ENCODE measurements at regions not wholly inside any gene's neighbourhood (a gene's known extent, or its start where the extent isn't known, plus 50 kb on each side); places are given as distances from the start of the nearest gene placed in this dataset.
"Not testable (repeated sequence)": the region's sequence is repeated elsewhere in the genome, so short reads cannot be mapped to it uniquely, and the experiment has no call there.

DNA sequence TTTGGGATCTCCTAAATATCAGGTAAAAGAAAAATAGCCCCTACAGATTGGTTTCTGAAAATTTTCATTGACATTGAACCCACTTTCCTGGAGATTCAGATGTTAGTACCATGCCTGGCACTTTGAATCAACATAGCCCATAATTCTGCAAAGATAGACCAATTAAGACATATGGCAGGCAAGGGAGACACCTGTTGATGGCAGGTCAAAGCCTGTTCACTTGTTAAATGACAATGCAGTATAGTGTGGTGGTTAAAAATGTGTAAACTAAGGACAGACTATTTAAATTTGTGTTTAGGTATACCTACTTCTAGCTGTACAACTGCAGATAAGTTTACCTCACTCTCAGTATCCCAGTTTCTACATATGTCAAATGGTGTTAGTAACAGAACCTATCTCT, 178.1 kb upstream of the MMADHC start:
- Mint-ChIP-seq H3K36me3 (no peaks in the 10 kb centered on the region), H3K27me3 (no peaks in the 10 kb centered on the region), H3K27ac (no peak overlapping the region), H3K9me3 (no peaks in the 10 kb centered on the region), H3K4me1 (no peaks in the 10 kb centered on the region), H3K4me3 (no peak overlapping the region)
- no peak for DNase-seq

- H3K9me3 Mint-ChIP-seq: no peaks in the 10 kb centered on the region
- no peaks in the 10 kb centered on the region for H3K4me1 Mint-ChIP-seq
- H3K27ac Mint-ChIP-seq: no peak overlapping the region
- no peaks in the 10 kb centered on the region for H3K27me3 Mint-ChIP-seq
- no peaks in the 10 kb centered on the region for H3K36me3 Mint-ChIP-seq
- H3K4me3 Mint-ChIP-seq: no peak overlapping the region
- no peak for DNase-seq
These were observed 177.4 kb upstream of the MMADHC start for GRCh38 chr2:149765003-149765402.

GRCh38 chr2:149763358-149763757, 175.8 kb upstream of the MMADHC start:
- H3K27me3 Mint-ChIP-seq: no peaks in the 10 kb centered on the region
- H3K9me3 Mint-ChIP-seq: peaks cover 3% of the 10 kb centered on the region
- H3K4me1 Mint-ChIP-seq: no peaks in the 10 kb centered on the region
- no peaks in the 10 kb centered on the region for H3K36me3 Mint-ChIP-seq
- no peak overlapping the region for H3K4me3 Mint-ChIP-seq
- no peak for DNase-seq
- H3K27ac Mint-ChIP-seq: no peak overlapping the region

GRCh38 chr2:149761611-149762010, 174.0 kb upstream of the MMADHC start:
- H3K4me3 Mint-ChIP-seq: no peak overlapping the region
- DNase-seq: no peak
- H3K9me3 Mint-ChIP-seq: peaks cover 3% of the 10 kb centered on the region
- no peaks in the 10 kb centered on the region for H3K27me3 Mint-ChIP-seq
- no peaks in the 10 kb centered on the region for H3K4me1 Mint-ChIP-seq
- H3K36me3 Mint-ChIP-seq: no peaks in the 10 kb centered on the region
- H3K27ac Mint-ChIP-seq: no peak overlapping the region

DNA sequence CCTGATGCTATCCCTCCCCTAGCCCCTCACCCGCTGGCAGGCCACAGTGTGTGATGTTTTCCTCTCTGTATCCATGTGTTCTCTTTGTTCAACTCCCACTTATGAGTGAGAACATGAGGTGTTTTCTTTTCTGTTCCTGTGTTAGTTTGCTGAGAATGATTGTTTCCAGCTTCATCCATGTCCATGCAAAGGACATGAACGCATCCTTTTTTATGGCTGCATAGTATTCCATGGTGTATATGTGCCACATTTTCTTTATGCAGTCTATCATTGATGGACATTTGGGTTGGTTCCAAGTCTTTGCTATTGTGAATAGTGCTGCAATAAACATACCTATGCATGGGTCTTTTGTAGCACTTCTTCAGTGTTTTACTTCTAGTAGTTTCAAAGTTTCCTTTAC, 171.8 kb upstream of the MMADHC start:
- not testable (repeated sequence) for H3K4me3 Mint-ChIP-seq, DNase-seq, H3K4me1 Mint-ChIP-seq, H3K27ac Mint-ChIP-seq, H3K36me3 Mint-ChIP-seq, H3K9me3 Mint-ChIP-seq, H3K27me3 Mint-ChIP-seq

DNA sequence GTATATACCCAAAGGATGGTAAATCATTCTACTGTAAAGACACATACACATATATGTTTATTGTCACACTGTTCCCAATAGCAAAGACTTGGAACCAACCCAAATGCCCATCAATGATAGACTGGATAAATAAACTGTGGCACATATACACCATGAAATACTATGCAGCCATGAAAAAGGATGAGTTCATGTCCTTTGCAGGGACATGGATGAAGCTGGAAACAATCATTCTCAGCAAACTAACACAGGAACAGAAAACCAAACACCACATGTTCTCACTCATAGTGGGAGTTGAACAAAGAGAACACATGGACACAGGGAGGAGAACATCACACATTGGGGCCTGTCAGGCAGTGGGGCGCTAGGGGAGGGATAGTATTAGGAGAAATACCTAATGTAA, 167.1 kb upstream of the MMADHC start:
- not testable (repeated sequence) for H3K27me3 Mint-ChIP-seq, H3K4me1 Mint-ChIP-seq, H3K36me3 Mint-ChIP-seq, DNase-seq, H3K27ac Mint-ChIP-seq, H3K4me3 Mint-ChIP-seq
- peaks cover 16% of the 10 kb centered on the region for H3K9me3 Mint-ChIP-seq

DNA sequence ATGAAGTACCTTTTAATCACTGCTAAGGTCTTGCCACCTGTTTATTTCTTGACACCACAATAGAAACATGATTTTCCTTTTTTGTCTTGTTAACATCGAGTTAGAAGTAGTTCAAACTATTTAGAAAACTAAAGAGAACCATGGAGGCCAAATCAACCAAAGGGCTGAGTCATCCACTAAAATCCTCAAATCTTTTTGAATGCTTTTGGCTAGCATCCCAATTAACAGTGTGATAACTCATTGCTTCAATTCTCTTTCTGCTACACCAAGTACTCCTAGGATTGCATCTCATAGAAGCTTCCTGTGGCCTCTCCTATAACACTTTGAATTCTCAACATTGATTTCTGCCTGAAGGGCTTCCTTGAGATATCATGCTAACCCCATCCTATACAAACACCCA, 159.9 kb upstream of the MMADHC start:
- H3K27ac Mint-ChIP-seq: no peak overlapping the region
- DNase-seq: no peak
- no peak overlapping the region for H3K4me3 Mint-ChIP-seq

GRCh38 chr2:149745396-149746230, 158.0 kb upstream of the MMADHC start:
- DNase-seq: no peak
- Mint-ChIP-seq H3K27ac (no peak overlapping the region), H3K4me3 (no peak overlapping the region), H3K36me3 (no peaks in the 10 kb centered on the region), H3K27me3 (peaks cover 5% of the 10 kb centered on the region), H3K4me1 (no peaks in the 10 kb centered on the region), H3K9me3 (no peaks in the 10 kb centered on the region)

More for the DNA sequence above, 159.9 kb upstream of the MMADHC start:
- H3K4me1 Mint-ChIP-seq: no peaks in the 10 kb centered on the region
- peaks cover 5% of the 10 kb centered on the region for H3K27me3 Mint-ChIP-seq
- H3K9me3 Mint-ChIP-seq: no peaks in the 10 kb centered on the region
- H3K36me3 Mint-ChIP-seq: no peaks in the 10 kb centered on the region

- Mint-ChIP-seq H3K4me1 (no peaks in the 10 kb centered on the region), H3K9me3 (no peaks in the 10 kb centered on the region), H3K36me3 (no peaks in the 10 kb centered on the region), H3K4me3 (no peak overlapping the region), H3K27ac (no peak overlapping the region), H3K27me3 (peaks cover 5% of the 10 kb centered on the region)
- no peak for DNase-seq
These were observed 157.3 kb upstream of the MMADHC start for GRCh38 chr2:149744865-149745264.

DNA sequence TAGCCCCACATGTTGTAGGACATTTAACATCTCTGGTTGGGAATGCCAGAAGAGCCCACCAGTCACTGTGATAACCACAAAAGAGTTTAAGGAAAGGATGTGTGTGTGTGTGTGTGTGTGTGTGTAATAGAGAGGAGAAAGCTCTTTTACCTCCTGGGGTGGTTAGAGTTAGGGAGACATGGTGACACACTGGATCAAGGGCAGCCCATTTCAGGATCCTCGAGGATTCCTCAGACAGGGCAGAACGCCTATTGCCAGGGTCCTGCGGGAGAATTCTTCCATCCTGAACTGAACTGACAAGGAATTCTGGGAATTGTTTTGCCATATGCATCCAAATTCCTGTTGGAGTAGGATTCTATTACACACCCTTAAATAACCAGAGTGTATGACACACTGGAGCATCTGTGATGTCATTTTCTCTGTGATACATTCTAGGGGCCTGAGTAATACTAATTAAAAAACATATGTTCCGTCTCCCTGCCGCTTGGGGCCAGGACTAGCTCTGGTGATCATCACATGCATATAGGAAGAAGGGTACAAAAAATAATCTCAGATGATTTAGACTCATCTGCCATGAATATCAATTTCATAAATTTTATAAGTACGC, 156.4 kb upstream of the MMADHC start:
- H3K27ac Mint-ChIP-seq: no peak overlapping the region
- H3K36me3 Mint-ChIP-seq: no peaks in the 10 kb centered on the region
- no peak for DNase-seq
- H3K4me1 Mint-ChIP-seq: no peaks in the 10 kb centered on the region
- peaks cover 5% of the 10 kb centered on the region for H3K27me3 Mint-ChIP-seq
- H3K9me3 Mint-ChIP-seq: no peaks in the 10 kb centered on the region
- H3K4me3 Mint-ChIP-seq: no peak overlapping the region

- Mint-ChIP-seq H3K27me3 (peaks cover 5% of the 10 kb centered on the region), H3K9me3 (no peaks in the 10 kb centered on the region), H3K27ac (no peak overlapping the region), H3K4me1 (no peaks in the 10 kb centered on the region), H3K4me3 (no peak overlapping the region), H3K36me3 (no peaks in the 10 kb centered on the region)
- no peak for DNase-seq
These were observed 154.1 kb upstream of the MMADHC start for GRCh38 chr2:149741646-149742045.

GRCh38 chr2:149740490-149740889, 152.9 kb upstream of the MMADHC start:
- no peak overlapping the region for H3K27ac Mint-ChIP-seq
- H3K4me3 Mint-ChIP-seq: no peak overlapping the region
- no peak for DNase-seq
- no peaks in the 10 kb centered on the region for H3K9me3 Mint-ChIP-seq
- no peaks in the 10 kb centered on the region for H3K4me1 Mint-ChIP-seq
- peaks cover 5% of the 10 kb centered on the region for H3K27me3 Mint-ChIP-seq
- H3K36me3 Mint-ChIP-seq: no peaks in the 10 kb centered on the region

- Mint-ChIP-seq H3K27ac (no peak overlapping the region), H3K27me3 (peaks cover 5% of the 10 kb centered on the region), H3K36me3 (no peaks in the 10 kb centered on the region), H3K9me3 (no peaks in the 10 kb centered on the region), H3K4me1 (no peaks in the 10 kb centered on the region), H3K4me3 (no peak overlapping the region)
- no peak for DNase-seq
These were observed 152.3 kb upstream of the MMADHC start for GRCh38 chr2:149739883-149740265.

DNA sequence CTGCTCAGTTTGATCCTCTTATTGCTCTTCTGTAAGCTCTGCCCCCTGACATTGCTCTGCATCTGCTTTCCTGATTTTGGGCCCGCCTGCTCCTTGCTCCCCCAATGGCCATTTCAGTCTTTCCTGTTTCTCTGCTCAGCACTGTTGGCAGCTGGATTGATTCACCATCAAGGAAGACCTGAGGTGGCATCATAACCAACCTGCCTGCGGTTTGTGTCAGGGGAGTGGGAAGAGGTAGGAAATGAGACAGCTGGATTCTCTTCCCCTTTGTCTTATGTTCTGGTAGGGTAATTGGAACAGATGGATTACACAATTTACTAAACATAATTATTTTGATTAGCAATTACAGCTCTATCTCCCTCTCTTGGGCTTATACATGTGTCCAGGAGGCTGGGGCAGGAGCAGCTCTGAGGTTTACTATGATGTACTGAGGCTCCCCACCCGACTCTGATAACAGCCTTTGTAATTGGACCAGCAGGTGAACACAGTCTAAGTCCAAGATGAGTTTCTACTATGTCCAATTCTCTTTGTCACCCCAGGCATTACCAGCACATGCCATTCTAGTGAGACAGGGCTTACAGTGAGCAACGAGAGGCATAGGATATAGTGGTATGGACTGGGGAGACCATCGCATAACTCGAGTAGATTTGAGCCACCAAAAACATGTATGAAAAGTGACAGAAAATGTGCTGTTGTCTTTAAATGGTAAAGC, 151.8 kb upstream of the MMADHC start:
- H3K4me1 Mint-ChIP-seq: no peaks in the 10 kb centered on the region
- H3K36me3 Mint-ChIP-seq: no peaks in the 10 kb centered on the region
- peaks cover 5% of the 10 kb centered on the region for H3K27me3 Mint-ChIP-seq
- H3K27ac Mint-ChIP-seq: no peak overlapping the region
- DNase-seq: no peak
- no peaks in the 10 kb centered on the region for H3K9me3 Mint-ChIP-seq
- H3K4me3 Mint-ChIP-seq: no peak overlapping the region

DNA sequence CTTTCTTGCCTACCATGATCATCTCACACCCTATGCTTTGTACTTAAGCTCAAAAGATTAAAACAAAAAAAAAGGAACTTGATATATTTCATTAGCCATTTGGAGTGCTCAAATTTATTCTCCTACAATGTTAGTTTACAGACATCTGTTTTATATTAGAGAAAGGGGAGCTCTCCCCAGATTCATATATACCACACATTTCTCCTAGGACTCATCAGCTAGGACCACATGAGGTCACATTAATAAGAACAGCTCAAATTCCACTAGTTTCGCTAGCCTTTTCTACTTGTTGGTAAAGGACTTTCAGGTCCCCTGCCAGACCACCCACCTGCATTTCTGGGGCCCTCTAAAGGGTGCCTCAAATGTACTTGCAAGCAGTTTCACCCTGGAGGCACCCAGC, 151.2 kb upstream of the MMADHC start:
- Mint-ChIP-seq H3K36me3 (no peaks in the 10 kb centered on the region), H3K4me1 (no peaks in the 10 kb centered on the region), H3K27me3 (no peaks in the 10 kb centered on the region), H3K4me3 (no peak overlapping the region), H3K9me3 (no peaks in the 10 kb centered on the region), H3K27ac (no peak overlapping the region)
- no peak for DNase-seq
